HEK293T (cell line): ENCODE measurements at regions not wholly inside any gene's neighbourhood (a gene's known extent, or its start where the extent isn't known, plus 50 kb on each side); places are given as distances from the start of the nearest gene placed in this dataset.

ENCODE experiments used
- ARNT ChIP-seq: fragments of 450-650 bp; IDR thresholded peaks from 2 replicates; pipeline ENCODE4 v1.6.1; 2017; ENCODE audit warnings: mild to moderate bottlenecking
- FOXA1 ChIP-seq: fragments of 450-650 bp; IDR thresholded peaks from 2 replicates; pipeline ENCODE4 v1.6.1; 2016; ENCODE audit warnings: mild to moderate bottlenecking

- TF ChIP-seq FOXA1 (no peak), ARNT (no peak)
Observed at GRCh38 chr20:52798124-52798523, 174.0 kb upstream of the TSHZ2 start.
